ENCODE measurements at regions not wholly inside any gene's neighbourhood (a gene's known extent, or its start where the extent isn't known, plus 50 kb on each side); places are given as distances from the start of the nearest gene placed in this dataset.

DNA sequence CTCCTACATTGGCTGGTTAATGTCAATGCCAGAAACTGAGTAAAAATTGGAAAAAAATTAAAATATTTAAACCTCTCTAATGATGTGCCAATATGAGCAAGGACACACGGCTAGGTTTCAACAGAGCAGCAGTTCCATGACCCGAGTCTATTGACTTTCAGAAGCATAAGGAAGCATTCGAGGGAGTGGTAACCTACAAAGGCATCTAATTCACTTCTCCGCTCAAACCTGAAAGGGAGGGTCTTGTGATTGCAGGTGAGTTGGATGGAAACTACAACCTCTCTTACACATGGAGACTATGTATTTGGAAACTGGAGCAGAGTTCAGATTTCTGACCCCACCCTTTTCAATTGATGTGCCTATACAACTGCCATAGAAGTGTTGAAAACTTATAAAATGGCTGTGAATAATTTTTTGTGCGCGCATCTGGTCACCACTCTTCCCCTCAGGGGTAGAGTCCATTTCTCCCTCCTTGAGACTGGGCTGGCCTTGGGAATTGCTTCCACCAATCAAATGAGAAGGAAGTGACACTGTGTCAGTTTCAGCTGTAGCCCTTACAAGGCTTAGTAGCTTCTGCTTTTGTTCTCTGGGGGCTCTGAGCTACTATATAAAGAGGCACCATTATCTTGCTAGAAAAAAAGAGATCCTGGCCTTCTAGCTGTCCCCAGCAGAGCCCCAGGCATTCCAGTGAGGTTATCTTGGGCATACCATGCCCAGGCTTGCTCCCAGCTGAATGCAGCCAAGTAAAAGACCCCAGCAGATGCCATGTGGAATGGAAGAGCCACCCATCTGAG lies 278.0 kb downstream of the EPHA4 start:
- no peak for DNase-seq (ENCODE audit: low spot score in 2 of 2)
- intact Hi-C loops (cut with DNase I; ENCODE audit: low total_unique reads): no loop called here

DNA sequence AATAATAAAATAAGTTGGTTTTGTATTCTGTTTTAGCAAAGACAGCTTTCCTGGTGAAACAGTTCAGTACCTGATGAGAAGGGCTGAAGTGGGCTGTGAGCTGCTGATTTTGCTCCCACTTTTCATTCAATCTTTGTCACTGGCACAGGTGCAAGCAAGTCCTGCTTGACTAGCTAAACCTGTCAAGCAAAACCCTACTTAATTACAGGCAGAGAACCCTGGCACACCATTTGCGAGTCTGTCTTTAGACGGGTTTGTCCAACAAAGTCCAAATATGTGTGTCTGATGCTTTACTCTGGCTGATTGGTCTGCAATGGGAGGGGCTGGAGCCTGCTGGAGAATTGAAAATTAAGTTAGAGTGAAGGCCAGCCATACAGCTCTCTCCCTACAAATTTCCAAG lies 267.2 kb downstream of the EPHA4 start:
- no peak overlapping the region for H3K27ac ChIP-seq
- TF ChIP-seq, protein P1, sequence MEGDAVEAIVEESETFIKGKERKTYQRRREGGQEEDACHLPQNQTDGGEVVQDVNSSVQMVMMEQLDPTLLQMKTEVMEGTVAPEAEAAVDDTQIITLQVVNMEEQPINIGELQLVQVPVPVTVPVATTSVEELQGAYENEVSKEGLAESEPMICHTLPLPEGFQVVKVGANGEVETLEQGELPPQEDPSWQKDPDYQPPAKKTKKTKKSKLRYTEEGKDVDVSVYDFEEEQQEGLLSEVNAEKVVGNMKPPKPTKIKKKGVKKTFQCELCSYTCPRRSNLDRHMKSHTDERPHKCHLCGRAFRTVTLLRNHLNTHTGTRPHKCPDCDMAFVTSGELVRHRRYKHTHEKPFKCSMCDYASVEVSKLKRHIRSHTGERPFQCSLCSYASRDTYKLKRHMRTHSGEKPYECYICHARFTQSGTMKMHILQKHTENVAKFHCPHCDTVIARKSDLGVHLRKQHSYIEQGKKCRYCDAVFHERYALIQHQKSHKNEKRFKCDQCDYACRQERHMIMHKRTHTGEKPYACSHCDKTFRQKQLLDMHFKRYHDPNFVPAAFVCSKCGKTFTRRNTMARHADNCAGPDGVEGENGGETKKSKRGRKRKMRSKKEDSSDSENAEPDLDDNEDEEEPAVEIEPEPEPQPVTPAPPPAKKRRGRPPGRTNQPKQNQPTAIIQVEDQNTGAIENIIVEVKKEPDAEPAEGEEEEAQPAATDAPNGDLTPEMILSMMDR (IDR thresholded peaks at IDR 0.05): no peak
- TF ChIP-seq POLR2AphosphoS5 (IDR thresholded peaks at IDR 0.05) (no peak), POLR2A (IDR thresholded peaks at IDR 0.05) (no peak)
- no peaks in the 10 kb centered on the region for H3K36me3 ChIP-seq
- no peak overlapping the region for H3K4me3 ChIP-seq
- no peaks in the 10 kb centered on the region for H3K4me1 ChIP-seq
- H3K9me3 ChIP-seq: no peaks in the 10 kb centered on the region
- no peaks in the 10 kb centered on the region for H3K27me3 ChIP-seq
- no peak for DNase-seq (ENCODE audit: low spot score in 2 of 2)
- intact Hi-C loops (cut with DNase I; ENCODE audit: low total_unique reads): no loop called here

More for the DNA sequence above, 278.0 kb downstream of the EPHA4 start:
- Histone ChIP-seq H3K27me3 (no peaks in the 10 kb centered on the region), H3K36me3 (no peaks in the 10 kb centered on the region), H3K27ac (no peak overlapping the region), H3K9me3 (no peaks in the 10 kb centered on the region), H3K4me1 (no peaks in the 10 kb centered on the region), H3K4me3 (no peak overlapping the region)
- no peak for TF ChIP-seq POLR2A (IDR thresholded peaks at IDR 0.05)
- no peak for TF ChIP-seq POLR2AphosphoS5 (IDR thresholded peaks at IDR 0.05)
- TF ChIP-seq, protein P1 (IDR thresholded peaks at IDR 0.05): no peak

DNA sequence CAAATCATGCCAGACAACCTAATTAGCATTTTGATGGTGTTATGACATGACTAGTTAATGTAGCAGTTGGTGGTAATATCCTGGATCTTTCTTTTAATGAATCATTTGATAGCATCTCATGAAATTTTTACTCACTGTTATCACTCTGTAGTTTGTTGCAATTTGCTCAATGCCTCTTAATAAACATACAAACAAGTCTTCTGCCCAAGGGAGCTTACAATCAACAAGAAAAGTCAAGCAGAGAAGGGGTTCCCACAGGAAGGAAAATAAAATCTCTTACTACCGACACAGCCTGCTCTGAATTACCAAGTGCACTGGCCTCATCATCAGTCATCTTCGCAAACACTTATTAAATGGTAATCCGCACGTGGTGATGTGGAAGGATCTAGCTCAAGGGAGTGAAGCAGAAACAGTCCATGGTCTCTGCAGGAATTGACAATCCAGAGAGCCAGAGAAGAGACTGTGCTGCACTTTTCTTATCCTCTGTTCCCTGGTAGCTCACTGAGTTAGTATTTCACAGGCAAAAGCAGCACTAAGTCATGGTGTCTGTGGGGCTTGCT lies 263.5 kb downstream of the EPHA4 start:
- H3K4me3 ChIP-seq: no peak overlapping the region
- DNase-seq (ENCODE audit: low spot score in 2 of 2): no peak
- no peaks in the 10 kb centered on the region for H3K36me3 ChIP-seq
- intact Hi-C loops (cut with DNase I; ENCODE audit: low total_unique reads): no loop called here
- TF ChIP-seq POLR2A (IDR thresholded peaks at IDR 0.05) (no peak), POLR2AphosphoS5 (IDR thresholded peaks at IDR 0.05) (no peak)
- TF ChIP-seq, protein P1 (IDR thresholded peaks at IDR 0.05): no peak
- H3K4me1 ChIP-seq: no peaks in the 10 kb centered on the region
- no peak overlapping the region for H3K27ac ChIP-seq
- H3K9me3 ChIP-seq: no peaks in the 10 kb centered on the region
- H3K27me3 ChIP-seq: no peaks in the 10 kb centered on the region

DNA sequence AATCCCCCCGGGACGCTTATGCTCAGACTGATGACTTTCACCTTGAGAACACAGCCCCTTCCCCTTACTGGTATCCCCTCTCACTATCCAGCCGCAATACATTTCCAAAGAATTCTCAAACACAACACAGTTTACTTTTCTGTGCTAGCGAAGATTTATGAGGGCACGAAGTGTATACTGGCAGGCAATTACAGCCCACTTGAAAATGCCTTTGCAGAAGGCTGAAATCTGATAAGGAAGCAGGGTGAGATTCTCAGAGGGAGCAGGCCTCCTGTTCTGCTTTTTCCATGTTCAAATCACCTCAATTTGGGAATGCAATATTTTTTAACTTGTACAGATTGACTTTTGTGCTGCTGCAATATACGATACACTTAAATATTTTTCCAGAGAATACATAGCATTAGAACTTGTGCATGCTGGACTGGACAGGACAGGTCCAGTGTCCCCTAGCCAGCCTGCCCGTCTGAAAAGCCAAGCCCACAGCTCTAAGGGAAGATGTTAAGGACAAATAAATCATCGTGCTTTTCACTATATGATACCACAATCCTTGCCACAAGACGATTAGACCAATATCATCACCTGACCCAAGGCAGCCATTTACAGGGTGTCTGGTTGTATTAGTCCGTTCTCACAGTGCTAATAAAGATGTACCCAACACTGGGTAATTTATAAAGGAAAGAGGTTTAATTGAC lies 262.1 kb downstream of the EPHA4 start:
- intact Hi-C loops (cut with DNase I; ENCODE audit: low total_unique reads): no loop called here
- Histone ChIP-seq H3K9me3 (no peaks in the 10 kb centered on the region), H3K36me3 (no peaks in the 10 kb centered on the region), H3K4me1 (no peaks in the 10 kb centered on the region), H3K27me3 (no peaks in the 10 kb centered on the region), H3K27ac (no peak overlapping the region), H3K4me3 (no peak overlapping the region)
- no peak for TF ChIP-seq POLR2A (IDR thresholded peaks at IDR 0.05)
- TF ChIP-seq, protein P1 (IDR thresholded peaks at IDR 0.05): no peak
- no peak for TF ChIP-seq POLR2AphosphoS5 (IDR thresholded peaks at IDR 0.05)
- DNase-seq (ENCODE audit: low spot score in 2 of 2): no peak

DNA sequence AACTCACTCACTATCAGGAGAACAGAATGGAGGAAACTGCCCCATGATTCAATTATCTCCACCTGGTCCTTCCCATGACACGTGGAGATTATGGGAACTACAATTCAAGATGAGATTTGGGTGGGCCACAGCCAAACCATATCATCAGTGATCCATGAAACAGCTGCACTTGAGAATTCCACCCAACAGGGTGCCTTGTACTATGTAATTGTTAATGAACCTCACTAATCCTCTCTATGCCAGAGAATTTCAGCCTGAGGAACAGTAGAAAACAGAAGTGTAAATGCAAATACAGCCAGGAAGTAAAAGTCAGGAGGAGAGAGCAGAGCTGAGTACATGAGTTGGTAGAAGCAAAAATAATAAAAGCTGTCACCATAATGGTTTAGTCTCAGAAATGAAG lies 261.4 kb downstream of the EPHA4 start:
- intact Hi-C loops (cut with DNase I; ENCODE audit: low total_unique reads): no loop called here
- Histone ChIP-seq H3K4me3 (no peak overlapping the region), H3K9me3 (no peaks in the 10 kb centered on the region), H3K27me3 (no peaks in the 10 kb centered on the region), H3K27ac (no peak overlapping the region), H3K4me1 (no peaks in the 10 kb centered on the region), H3K36me3 (no peaks in the 10 kb centered on the region)
- TF ChIP-seq, protein P1 (IDR thresholded peaks at IDR 0.05): no peak
- no peak for TF ChIP-seq POLR2AphosphoS5 (IDR thresholded peaks at IDR 0.05)
- DNase-seq (ENCODE audit: low spot score in 2 of 2): no peak

Measured in breast epithelium (tissue), 4 donors.